ENCODE measurements at regions not wholly inside any gene's neighbourhood (a gene's known extent, or its start where the extent isn't known, plus 50 kb on each side); places are given as distances from the start of the nearest gene placed in this dataset.
"Not testable (repeated sequence)": the region's sequence is repeated elsewhere in the genome, so short reads cannot be mapped to it uniquely, and the experiment has no call there.

DNA sequence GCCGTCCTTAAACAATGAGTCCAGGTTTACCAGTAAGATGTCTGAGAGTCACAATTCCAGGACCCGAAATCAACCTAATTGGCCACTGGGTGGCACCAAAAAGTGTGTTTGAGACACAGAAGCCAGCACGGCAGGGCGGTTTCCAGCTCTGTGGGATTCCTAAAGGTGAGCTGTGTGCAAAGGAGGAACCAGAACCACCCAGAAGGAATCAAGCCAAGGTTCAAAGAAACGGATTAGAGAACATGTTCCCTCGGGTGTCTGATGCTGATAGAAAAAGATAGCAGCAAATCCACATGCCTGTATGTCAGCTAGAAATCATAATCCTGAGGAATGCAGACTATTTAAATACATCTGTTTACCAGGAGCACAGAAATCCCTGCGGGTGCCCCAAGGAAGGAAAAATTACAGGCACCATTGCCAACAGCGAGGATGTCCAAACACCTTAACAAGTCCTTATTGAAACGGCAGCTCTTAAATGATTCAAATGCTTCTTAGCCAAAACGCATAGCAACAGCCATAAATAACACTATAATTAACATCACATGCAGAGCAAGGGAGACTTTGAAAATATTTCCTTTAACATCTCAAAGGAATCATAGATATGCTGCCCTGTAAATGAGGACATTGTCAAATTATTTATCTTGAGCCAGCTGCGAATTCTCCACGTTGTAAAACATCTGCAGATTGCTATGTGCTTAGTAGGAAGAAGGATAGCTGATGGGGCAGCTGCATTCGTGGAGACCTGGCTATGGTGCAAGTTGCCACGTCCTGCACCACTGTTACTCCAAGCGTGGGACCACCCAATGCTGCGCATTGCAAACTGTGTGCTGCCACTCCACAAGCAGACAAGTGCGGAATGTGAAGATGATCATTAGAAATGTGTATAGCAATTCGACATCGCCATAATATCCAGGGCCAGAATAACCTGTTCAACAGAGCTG, 318.7 kb upstream of the NCKAP5 start:
- peak; percentile 16 for DNase-seq

DNA sequence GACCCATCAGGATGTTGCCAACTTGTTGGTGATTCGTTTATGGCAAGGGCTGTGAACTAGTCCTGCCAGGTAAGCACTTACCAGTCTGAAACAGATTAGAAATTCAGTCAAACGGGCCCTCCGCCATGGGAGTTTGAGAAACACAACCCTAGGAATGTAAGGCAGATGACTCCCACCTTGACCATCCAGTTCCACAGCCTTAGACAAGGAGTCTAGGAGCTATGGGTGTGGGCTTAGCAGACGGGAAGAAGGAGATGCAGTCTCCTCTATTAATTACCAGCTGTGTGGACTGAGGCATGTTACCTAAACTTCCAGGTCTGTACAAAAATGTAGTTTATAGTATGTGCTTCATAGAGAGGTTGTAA, 319.4 kb upstream of the NCKAP5 start:
- DNase-seq: no peak

DNA sequence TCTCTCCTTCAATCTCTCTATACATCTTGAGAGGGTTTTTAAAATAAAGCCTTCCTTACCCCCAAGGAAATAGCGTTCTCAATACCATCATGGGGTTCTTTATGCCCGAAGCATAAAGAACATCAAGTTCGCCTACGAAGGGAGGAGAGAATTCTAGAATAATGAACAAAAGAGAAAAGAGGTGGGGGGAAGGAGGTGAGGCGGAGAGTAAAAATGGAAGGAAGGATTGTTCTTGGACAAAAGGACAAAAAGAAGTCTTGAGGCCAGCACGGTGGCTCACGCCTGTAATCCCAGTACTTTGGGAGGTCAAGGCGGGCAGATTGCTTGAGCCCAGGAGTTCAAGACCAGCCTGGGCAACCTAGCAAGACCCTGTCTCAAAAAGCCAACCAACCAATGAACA, 319.8 kb upstream of the NCKAP5 start:
- DNase-seq: no peak

DNA sequence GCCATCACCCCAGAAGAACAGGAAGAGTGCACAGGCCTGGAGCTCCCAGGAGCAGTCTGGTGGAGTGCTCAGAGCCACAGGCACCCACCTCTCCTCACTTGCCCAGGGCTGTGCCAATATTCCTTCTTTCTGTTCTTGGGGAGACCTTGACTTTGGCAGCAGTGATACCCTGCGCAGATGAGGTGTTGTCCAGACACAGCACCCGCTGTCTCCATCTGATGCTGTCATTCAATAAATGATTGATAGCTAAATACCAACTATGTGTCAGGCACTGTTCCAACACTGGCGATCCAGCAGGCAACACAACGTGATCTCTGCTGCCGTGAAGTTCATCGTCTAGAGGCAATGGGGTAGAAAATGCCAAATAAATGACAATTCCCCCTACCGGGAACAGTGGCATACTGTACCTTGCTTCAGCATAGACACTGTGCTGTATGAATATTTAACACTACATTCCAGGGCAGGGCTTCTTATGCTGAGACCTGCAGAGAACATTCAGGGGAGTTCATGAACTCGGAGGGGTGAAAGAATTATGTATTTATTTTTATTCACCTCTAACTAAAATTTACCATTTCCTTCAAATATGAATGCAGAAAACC, 320.5 kb upstream of the NCKAP5 start:
- no peak for DNase-seq

DNA sequence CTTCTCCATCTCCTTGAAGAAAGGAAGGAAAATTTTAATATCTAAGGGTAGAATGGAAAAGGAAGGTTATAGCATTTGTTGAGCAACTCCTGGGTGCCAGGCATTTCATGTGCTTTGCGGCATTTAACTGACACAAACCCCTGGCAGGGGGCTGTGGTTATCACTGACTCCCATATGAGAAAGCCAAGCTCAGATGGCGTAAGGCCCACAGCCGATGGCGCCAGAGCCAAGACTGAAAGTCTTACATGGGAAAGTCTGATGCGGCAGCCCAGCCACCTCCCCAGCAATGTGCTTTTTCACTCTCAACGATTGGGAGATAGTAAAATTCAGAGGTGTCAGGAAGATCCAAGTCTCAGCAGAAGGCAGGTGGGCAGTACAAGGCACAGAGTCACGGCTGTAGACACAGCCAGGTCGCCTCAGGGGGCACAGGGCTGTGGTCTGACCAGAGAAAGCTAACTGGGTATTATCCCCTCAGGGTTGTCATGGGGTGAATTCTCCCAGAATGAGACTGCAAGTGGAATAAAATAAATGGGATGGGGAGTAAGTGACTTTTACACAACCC, 324.2 kb upstream of the NCKAP5 start:
- DNase-seq: no peak

DNA sequence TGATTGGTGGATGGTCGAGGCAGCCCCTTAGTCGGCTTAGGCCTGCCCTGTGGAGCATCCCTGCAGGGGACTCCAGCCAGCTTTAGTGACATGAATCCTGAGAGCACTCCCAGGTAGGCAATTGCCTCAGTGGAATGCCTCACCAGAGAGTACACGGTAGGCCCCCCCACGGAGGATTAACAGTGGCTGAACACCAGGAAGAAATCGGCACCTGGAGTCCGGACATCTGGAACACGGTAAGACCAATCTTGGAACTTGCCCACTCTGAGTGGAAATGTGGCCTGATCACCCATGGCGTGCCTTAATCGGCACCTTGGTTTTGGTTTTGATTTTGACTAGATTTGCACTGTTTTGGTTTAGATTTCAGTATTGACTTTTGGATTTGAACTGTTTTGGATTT, 326.2 kb upstream of the NCKAP5 start:
- DNase-seq: no peak

DNA sequence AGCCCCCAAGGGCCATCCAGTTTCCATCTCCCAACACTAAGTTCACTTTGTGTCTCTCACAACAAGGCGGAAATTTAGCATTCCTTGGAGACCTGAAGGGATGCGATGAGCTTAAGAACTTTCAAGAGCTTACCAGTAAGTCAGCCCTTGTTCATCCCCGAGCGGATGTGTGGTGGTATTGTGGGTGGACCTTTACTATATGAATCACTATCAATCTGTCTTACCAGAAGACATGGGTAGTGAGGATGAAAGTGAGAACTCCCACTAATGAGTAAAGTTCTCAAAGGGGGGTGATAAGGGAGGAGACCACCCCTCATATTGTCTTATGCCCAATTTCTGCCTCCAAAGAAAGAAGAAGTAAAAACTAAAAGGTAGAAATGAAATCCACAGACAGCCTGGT, 329.6 kb upstream of the NCKAP5 start:
- DNase-seq: not testable (repeated sequence)

DNA sequence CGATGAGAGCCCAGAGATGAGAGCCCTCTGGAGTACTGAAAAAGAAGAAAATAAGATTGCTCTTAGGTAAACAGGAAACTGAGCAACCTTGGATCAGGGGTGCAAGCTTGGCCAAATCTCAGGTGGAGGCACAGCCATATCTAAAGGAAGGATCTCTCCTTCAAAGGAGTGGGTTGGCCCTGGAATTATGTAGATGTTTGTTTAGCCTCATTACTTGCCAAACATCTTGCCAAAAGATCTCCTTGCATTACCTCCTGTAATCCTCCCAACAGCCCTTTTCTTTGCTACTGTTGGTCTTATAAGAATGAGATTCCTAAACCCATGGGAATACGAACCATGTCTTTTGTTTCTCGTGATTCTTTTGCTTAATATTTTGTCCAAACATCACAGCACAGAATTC, 332.6 kb upstream of the NCKAP5 start:
- DNase-seq: no peak

DNA sequence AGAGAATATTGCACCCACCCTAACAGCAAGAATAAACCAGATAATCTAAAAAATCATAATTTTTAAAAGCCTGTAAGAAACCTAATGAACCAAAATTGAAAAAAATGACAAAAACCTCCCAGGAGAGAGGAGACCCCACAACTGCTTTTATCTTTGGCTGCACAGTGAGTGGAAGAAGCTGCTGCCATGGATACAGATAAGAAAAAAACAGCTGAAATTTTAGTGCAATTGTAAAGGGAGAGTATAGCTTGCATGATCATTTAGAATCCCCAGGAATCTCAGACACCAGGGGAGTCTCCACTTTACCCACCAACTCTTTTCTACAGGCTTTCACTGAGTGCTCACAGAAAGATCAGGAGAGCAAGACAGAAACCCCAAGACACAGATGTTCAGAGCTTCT, 338.1 kb upstream of the NCKAP5 start:
- no peak for DNase-seq

DNA sequence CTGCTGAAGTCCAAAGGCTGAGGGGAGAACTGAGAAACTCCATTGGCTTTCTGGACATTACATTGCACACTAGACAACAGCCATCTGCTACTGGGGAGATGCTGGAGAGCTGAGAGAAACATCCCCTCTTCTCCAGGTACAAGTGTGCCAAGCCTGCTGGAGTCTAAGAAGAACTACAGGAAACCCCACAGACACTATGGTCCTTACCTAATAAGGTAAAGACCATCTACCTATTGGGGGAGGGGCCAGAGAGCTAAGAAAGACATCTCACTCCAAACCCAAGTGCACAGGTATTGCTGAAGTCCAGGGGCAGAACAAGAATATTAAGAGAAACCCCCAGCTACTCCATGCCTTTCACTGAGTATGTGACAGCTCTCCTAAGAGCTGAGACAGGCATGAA, 338.7 kb upstream of the NCKAP5 start:
- no peak for DNase-seq

DNA sequence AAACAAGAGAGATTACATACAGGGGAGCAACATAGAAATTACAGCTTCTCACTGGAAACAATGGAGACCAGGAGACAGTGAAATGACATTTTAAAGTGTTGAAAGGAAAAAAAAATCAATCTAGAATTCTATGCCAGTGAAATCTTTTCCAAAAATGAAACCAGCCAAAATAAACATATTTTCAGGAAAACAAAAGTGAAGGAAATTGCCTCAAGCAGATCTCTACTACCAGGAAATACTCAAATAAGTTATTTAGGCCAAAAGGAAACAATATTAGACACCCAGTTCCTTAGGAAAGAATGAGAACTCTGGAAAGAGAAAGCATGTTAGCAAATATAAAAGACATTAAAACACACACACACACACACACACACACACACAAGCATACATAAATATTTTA, 339.9 kb upstream of the NCKAP5 start:
- no peak for DNase-seq

DNA sequence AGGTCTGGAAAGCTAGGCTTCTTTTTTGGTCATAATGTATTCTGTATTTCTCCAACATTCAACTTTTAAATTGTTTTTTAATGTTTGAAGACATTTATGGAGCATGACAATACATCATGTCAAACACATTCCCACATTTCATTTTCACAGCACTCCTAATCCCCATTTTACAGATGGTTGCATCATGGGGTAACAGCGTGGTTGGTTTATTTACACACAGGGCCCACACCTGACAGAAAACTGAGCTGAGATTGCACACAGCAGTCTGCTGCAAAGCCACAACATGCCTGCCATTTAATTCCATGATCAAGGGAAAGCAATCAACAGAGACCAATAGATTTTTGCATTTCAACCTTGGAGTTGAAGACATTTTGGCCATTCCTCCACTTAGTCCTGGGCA, 335.7 kb upstream of the MGAT5 start:
- DNase-seq: no peak

DNA sequence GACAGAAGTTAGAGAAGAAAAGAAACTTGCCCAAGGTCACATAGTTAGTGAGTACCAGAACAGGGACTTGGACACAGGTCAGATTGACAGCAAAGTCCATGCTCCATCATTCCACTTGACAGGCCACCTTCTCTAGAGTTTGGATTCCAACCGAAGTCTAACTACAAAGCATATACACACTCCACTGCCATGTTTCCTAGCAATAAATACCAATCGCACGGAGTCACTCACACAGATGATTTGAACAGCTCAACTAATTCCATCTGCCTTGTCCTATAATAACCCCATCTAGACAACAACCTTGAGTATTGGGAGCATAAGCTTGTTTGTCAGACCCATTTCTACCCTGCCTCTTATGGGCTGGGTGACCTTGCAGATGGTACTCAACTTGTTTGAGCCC, 334.6 kb upstream of the MGAT5 start:
- no peak for DNase-seq

DNA sequence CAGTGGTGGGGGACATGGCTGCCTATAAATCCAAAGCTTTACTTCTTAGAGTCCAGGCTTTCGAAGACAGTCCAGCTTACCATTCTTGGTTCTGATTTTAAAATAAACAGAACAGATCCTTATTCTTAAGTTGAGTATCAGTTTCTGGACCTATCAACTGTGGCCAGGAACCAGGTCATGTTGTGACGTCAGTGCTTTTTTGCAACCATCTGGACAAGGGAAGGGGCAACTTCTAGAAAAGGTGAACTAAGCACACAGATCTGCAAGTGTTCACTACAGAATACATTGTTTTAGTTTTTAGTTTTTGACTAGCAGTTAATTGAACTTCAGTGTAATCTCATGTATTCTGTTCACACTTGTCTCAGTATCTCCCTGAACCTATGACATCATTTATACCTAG, 326.0 kb upstream of the MGAT5 start:
- no peak for DNase-seq

DNA sequence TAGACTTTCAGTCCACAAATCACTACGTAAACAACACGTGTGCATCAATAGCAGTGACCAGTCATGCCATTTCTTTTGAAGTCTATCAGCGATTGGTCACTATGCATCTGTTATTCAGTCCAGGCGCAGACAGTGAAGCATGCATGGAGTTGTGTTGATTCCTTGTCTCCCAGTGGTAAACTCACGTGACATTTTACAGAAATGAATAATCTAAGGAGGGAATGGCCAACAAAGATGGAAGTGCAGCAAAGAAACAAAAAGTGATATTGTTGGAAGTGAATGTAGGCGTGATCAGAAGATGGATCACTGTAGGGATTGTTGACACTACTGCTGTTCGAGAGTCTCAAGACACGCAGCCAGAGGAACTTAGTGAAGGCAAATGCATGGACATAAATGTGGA, 317.8 kb upstream of the MGAT5 start:
- DNase-seq: no peak

DNA sequence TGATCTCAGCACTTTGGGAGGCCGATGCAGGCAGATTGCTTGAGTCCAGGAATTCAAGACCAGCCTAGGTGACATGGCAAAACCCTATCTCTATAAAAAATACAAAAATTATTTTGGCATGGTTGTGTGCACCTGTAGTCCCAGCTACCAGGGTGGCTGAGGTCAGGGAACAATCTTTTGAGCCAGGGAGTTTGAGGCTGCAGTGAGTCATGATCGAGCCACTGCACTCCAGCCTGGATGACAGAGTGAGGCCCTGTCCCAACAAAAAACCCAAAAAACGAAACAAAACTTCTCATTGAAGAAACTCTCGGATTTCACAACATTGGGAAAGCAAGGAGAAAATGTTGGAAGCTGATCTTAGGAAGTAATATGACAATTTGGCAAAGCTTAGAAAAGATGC, 317.3 kb upstream of the MGAT5 start:
- no peak for DNase-seq

DNA sequence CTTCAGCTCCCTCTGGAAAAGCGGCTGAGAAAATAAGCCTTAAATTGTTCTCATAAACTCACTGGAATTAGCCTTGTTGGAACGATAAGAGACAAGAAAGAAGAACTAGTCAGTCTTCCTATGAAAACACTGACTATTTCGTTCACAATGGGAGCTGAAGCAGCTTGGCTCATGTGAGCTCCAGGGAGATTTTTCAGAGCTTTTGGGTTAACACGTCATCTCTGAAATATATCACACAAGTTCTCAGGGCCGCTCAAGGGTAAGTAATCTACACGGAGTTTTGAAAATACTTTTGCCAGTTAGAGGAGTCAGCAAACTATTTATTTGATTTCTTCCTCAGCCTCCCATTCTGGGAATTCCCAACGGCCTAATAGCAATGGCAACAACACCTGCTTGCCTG, 316.2 kb upstream of the MGAT5 start:
- no peak for DNase-seq

DNA sequence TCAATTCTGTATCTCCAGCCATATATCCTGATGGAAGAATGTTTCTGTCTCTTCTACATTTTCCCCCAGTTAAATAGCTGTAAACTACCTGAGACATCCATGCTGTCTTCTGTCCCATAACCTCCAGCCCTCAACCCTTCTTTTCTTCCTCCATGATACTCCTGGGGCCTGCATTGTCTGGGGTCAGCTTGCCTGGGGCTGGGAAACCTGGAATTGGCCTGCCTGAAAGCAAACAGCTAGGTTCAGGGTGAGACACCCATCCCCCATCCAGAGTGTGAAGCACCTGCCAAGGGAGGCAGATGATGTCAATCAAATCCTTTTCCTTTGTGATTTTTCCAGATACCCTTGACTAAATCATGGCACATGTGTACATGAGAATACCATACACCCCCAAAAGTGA, 313.7 kb upstream of the MGAT5 start:
- no peak for DNase-seq

DNA sequence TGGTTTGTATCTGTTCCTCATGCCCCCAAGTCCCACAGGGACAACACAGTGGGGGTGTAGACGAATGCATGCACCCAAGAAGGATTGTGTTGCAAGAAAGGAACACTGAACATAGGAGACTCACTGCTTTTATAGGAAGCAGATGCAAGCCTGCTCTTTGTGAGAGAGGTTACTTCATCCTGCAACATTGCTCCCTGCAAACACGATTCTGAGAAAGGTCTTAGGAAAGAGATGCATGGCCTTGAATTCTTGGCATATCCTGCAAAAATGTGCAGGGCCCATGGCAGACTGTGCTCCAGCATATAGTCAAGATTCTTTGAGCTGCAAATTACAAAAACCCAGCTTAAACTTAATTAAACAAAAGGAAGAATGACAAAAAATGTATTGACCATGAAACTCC, 312.2 kb upstream of the MGAT5 start:
- DNase-seq: no peak

DNA sequence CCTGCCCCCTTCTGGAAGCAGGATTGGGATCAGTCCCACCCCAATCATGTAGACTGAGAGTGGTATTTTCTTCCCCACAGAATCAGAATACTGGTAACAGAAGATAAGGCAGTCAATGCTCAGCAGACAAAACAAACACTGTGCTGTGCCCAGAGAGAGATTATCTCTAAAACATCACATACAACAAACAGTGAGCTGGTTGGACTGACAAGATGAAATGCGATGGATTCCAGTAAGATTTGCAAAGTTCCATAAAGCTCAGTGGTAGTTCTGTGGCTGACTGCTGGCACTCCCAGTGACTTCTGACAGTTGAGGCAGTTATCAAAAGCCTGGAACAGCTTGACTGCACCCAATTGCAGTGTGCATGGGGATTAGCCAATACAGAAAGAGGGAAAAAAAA, 311.5 kb upstream of the MGAT5 start:
- DNase-seq: no peak

DNA sequence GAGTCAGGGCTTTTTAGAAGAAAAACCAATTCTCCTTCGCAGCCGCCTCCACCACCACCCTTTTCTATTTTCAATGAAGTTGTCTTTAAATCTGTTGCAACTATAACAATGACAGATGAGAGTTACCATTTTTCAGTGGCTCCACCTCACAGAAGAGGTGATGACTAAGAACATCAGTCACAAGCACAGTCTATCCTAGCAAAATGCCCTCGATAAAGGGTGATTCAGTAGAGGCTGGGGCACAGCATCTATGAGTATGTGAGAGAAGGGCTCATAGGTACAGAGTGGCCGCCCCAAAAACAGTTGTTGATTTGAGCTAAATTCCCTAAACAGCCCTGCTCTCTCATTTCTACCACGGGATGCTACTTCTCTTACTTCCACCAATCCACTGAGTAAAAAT, 310.8 kb upstream of the MGAT5 start:
- no peak for DNase-seq

DNA sequence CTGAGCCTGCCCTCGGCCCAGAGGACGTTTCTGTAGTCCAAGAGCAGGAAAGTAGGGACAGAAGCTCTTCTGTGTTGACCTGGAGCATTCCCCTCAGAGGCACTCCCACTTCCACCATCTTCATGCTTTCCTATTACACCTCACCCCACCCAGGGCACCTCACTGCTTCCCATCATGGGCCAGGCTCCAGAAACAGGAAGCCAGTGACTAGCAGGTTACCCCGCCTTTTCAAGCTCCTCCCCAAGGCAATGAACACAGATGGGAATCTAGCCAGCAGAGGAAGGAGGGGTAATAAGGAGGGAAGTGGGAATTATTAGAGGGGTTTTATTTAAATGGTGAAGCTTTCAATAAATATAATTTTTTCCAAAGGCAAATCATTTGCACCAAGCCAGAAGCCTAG, 308.8 kb upstream of the MGAT5 start:
- no peak for DNase-seq

DNA sequence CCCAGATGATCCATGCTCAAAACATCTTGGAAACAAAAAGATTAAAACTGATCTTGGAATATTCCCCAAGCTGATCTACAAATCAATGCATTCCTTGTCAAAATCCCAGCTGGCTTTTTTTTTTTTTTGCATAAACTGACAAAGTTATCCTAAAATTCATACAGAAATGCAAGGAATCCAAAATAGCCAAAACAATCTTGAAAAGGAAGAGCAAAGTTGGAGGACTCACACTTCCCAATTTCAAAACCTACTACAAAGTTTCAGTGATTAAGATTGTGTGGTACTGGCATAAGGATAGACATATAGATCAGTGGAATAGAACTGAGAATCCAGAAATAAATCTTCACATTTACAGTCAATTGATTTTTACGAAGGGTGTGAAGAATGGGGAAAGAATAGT, 306.8 kb upstream of the MGAT5 start:
- no peak for DNase-seq

DNA sequence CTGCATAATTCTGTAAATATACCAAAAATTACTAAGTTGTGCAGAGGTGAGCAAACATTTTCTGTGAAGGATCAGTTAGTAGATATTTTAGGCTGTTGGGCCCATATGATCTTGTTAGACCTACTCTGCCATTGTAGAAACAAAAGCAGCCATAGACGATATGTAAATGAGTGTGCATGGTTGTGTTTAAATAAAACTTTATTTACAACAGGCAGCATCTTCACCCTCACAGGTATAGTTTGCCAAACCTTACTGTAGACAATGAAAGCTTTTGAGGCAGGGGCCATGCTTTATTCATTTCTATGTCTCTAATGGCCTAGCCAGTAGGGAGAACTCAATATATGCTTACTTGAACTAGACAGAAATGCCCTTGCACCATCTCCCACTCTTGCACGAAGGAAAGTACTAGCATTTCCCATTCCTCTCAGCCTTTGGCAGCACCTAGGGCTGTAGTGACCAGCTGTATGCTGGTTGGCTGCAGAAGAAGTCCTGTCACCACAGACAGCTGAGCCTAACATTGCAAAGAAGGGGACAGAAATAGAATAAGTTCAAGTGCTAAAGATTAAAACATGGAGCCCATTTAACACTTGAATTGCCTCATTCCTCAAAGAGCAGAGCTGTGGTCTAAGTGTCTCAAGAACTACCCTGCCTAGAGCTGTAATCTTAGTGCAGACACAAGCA, 305.1 kb upstream of the MGAT5 start:
- no peak for DNase-seq
